Activated CD8-positive, alpha-beta T cell treated with anti-CD3 and anti-CD28 coated beads for 36 hours (primary cell): ENCODE measurements at regions not wholly inside any gene's neighbourhood (a gene's known extent, or its start where the extent isn't known, plus 50 kb on each side); places are given as distances from the start of the nearest gene placed in this dataset.

Experiments
- ATAC-seq: fragments of 200-7000 bp; cut with Tn5 transposase; one replicate; pipeline ENCODE4 v1.10.0; 2021; ENCODE audit warnings: mild to moderate bottlenecking, moderate library complexity
- CTCF ChIA-PET: fragments of 350-600 bp; sonication (Branson Sonifier 250); formaldehyde crosslinking; loops from one replicate; lab custom pipeline; 2021; ENCODE audit warnings: antibody characterized with exemption; lab: Charles Lee
- POLR2A ChIA-PET: fragments of 350-600 bp; sonication (Branson Sonifier 250); formaldehyde crosslinking; loops from one replicate; lab custom pipeline; 2021; ENCODE audit warnings: antibody characterized with exemption; lab: Charles Lee
- DNase-seq: peaks from one replicate; pipeline ENCODE4 v3.0.0-alpha.2; 2020
- H3K27ac Mint-ChIP-seq: one replicate; pipeline ENCODE4 v1.8.0; 2021; ENCODE audit warnings: mild to moderate bottlenecking, mixed read lengths
- H3K27me3 Mint-ChIP-seq: one replicate; pipeline ENCODE4 v1.8.0; 2021; ENCODE audit warnings: mixed read lengths
- H3K36me3 Mint-ChIP-seq: one replicate; pipeline ENCODE4 v1.8.0; 2021; ENCODE audit warnings: low read depth, mixed read lengths
- H3K4me1 Mint-ChIP-seq: one replicate; pipeline ENCODE4 v1.8.0; 2021; ENCODE audit warnings: low read depth, mixed read lengths
- H3K4me3 Mint-ChIP-seq: one replicate; pipeline ENCODE4 v1.8.0; 2021; ENCODE audit warnings: mild to moderate bottlenecking, moderate library complexity, mixed read lengths
- H3K9me3 Mint-ChIP-seq: one replicate; pipeline ENCODE4 v1.8.0; 2021; ENCODE audit warnings: mixed read lengths
- CTCF ChIP-seq: fragments of 200-600 bp; IDR thresholded peaks from one replicate; pipeline ENCODE4 v1.8.0; 2022; ENCODE audit warnings: antibody characterized with exemption, mild to moderate bottlenecking
- intact Hi-C: fragments of 100-400 bp; cut with micrococcal nuclease; formaldehyde crosslinking; loops from one replicate; pipeline ENCODE4 v1.10.0; 2022

GRCh38 chr13:44817131-44817671 is 172.1 kb downstream of the NUFIP1 start:
- Mint-ChIP-seq H3K27ac (no peak overlapping the region), H3K27me3 (peaks cover 18% of the 10 kb centered on the region)
- CTCF ChIA-PET = no interaction called here

GRCh38 chr13:44816701-44817100 is 172.6 kb downstream of the NUFIP1 start:
- CTCF ChIA-PET = interaction anchor here (1.0 kb wide), 1 partner anchor 332 kb away, joined by 3 read pairs; no protein-coding TSS in a partner anchor
- no peak overlapping the region for H3K4me3 Mint-ChIP-seq

More at GRCh38 chr13:44817131-44817671, 172.1 kb downstream of the NUFIP1 start:
- no peak for ATAC-seq
- no peaks in the 10 kb centered on the region for H3K9me3 Mint-ChIP-seq
- intact Hi-C loops = no loop called here
- DNase-seq = no peak
- H3K4me1 Mint-ChIP-seq = peaks cover 20% of the 10 kb centered on the region
- H3K4me3 Mint-ChIP-seq = no peak overlapping the region
- POLR2A ChIA-PET = no interaction called here
- no peak for TF ChIP-seq CTCF
- no peaks in the 10 kb centered on the region for H3K36me3 Mint-ChIP-seq

GRCh38 chr13:44815623-44816022 is 173.6 kb downstream of the NUFIP1 start:
- Mint-ChIP-seq H3K27ac (no peak overlapping the region), H3K4me3 (no peak overlapping the region), H3K36me3 (no peaks in the 10 kb centered on the region), H3K9me3 (no peaks in the 10 kb centered on the region), H3K27me3 (peaks cover 17% of the 10 kb centered on the region), H3K4me1 (peaks cover 20% of the 10 kb centered on the region)
- no peak for TF ChIP-seq CTCF
- ChIA-PET POLR2A (no interaction called here), CTCF (interaction anchor here (1.0 kb wide), 1 partner anchor 331 kb away, joined by 3 read pairs; no protein-coding TSS in a partner anchor)
- DNase-seq (peak; percentile 39), ATAC-seq (peak; percentile 52)
- intact Hi-C loops = no loop called here

More at GRCh38 chr13:44816701-44817100, 172.6 kb downstream of the NUFIP1 start:
- intact Hi-C loops = no loop called here
- Mint-ChIP-seq H3K9me3 (no peaks in the 10 kb centered on the region), H3K27me3 (peaks cover 19% of the 10 kb centered on the region), H3K4me1 (peaks cover 20% of the 10 kb centered on the region), H3K36me3 (no peaks in the 10 kb centered on the region), H3K27ac (no peak overlapping the region)
- TF ChIP-seq CTCF = no peak
- POLR2A ChIA-PET = interaction anchor here (0.6 kb wide), 1 partner anchor 54 kb away, joined by 3 read pairs; no protein-coding TSS in a partner anchor
- DNase-seq (no peak), ATAC-seq (no peak)

GRCh38 chr13:44814836-44815235 is 174.4 kb downstream of the NUFIP1 start:
- CTCF ChIA-PET = no interaction called here
- DNase-seq = no peak
- H3K4me3 Mint-ChIP-seq = no peak overlapping the region

More at GRCh38 chr13:44814836-44815235, 174.4 kb downstream of the NUFIP1 start:
- no peak for TF ChIP-seq CTCF
- H3K9me3 Mint-ChIP-seq = no peaks in the 10 kb centered on the region
- H3K4me1 Mint-ChIP-seq = peaks cover 20% of the 10 kb centered on the region
- no peaks in the 10 kb centered on the region for H3K36me3 Mint-ChIP-seq
- POLR2A ChIA-PET = no interaction called here
- no peak overlapping the region for H3K27ac Mint-ChIP-seq
- intact Hi-C loops = no loop called here
- H3K27me3 Mint-ChIP-seq = peaks cover 15% of the 10 kb centered on the region
- ATAC-seq = no peak
